Osteocyte (in vitro differentiated cells): ENCODE measurements at regions not wholly inside any gene's neighbourhood (a gene's known extent, or its start where the extent isn't known, plus 50 kb on each side); places are given as distances from the start of the nearest gene placed in this dataset.
"Not testable (repeated sequence)": the region's sequence is repeated elsewhere in the genome, so short reads cannot be mapped to it uniquely, and the experiment has no call there.

Experiments used
- DNase-seq: peaks from one replicate; pipeline ENCODE4 v3.0.0; 2021; ENCODE audit warnings: mixed read lengths; ENCODE audit not compliant: unreplicated experiment; ENCODE audit errors: extremely low spot score
- H3K27ac Mint-ChIP-seq: one replicate; pipeline ENCODE4 v1.8.0; 2021; ENCODE audit warnings: mild to moderate bottlenecking, mixed read lengths; ENCODE audit not compliant: unreplicated experiment
- H3K27me3 Mint-ChIP-seq: one replicate; pipeline ENCODE4 v1.8.0; 2021; ENCODE audit warnings: mixed read lengths; ENCODE audit not compliant: unreplicated experiment
- H3K36me3 Mint-ChIP-seq: one replicate; pipeline ENCODE4 v1.8.0; 2021; ENCODE audit warnings: mixed read lengths; ENCODE audit not compliant: unreplicated experiment
- H3K4me1 Mint-ChIP-seq: one replicate; pipeline ENCODE4 v1.8.0; 2021; ENCODE audit warnings: mixed read lengths; ENCODE audit not compliant: unreplicated experiment
- H3K4me3 Mint-ChIP-seq: one replicate; pipeline ENCODE4 v1.8.0; 2021; ENCODE audit warnings: mild to moderate bottlenecking, moderate library complexity, mixed read lengths; ENCODE audit not compliant: unreplicated experiment
- H3K9me3 Mint-ChIP-seq: one replicate; pipeline ENCODE4 v1.8.0; 2021; ENCODE audit warnings: mixed read lengths; ENCODE audit not compliant: unreplicated experiment
- CTCF ChIP-seq: fragments of 200-600 bp; sonication (generic); IDR thresholded peaks from 2 replicates; pipeline ENCODE4 v1.5.0; 2021; ENCODE audit warnings: antibody characterized with exemption, mild to moderate bottlenecking, moderate library complexity

DNA sequence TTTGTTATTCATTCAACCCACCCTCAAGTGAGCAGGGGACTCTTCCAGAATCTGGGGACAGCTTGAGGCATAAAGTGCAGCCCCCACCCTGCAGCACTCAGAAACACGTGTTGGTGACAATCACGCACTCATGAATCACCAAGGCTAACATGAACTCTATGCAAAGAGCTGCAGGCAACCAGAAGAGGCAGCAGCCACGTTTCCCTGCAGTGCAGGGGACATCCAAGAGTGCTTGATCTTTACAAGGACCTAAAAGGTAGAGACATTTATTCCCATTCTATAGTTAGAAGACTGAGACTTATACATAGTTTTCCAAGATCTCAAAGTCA lies 135.2 kb upstream of the GDF10 start:
- Mint-ChIP-seq H3K36me3 (no peaks in the 10 kb centered on the region), H3K4me3 (no peak overlapping the region), H3K27ac (no peak overlapping the region), H3K9me3 (no peaks in the 10 kb centered on the region), H3K27me3 (no peaks in the 10 kb centered on the region), H3K4me1 (peaks cover 31% of the 10 kb centered on the region)
- no peak for TF ChIP-seq CTCF
- DNase-seq: no peak

DNA sequence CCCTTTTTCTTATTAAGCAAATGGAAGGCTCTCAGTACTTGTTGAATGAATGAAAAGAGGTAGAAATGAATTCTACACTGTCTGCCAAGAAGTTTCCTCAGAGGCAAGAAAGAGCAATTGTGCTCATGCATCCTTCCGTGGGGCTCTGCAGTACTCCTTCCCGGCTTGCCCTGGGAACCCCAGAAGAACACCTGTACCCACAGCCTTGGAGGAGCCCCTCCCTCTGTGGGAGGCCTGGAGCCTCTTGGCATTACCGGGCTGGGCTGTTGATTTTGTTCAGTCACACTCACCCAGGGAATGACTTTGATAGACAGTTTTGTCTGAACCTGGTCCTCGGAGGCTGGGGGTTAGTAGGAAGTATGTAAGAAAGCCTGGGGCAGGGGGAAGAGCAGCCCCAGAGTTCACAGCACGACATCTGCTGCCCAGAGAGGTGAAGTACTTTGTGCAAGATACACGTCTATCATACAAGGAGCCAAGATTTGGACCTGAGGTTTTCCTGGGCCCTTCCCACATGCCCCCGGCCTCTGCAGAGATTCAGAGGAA lies 134.8 kb upstream of the GDF10 start:
- peak overlapping the region; percentile 84 for H3K27ac Mint-ChIP-seq
- H3K4me3 Mint-ChIP-seq: peak overlapping the region; percentile 56
- peaks cover 31% of the 10 kb centered on the region for H3K4me1 Mint-ChIP-seq
- TF ChIP-seq CTCF: no peak
- no peaks in the 10 kb centered on the region for H3K36me3 Mint-ChIP-seq
- no peaks in the 10 kb centered on the region for H3K27me3 Mint-ChIP-seq
- DNase-seq: peak; percentile 66
- H3K9me3 Mint-ChIP-seq: no peaks in the 10 kb centered on the region

GRCh38 chr10:47165711-47166404 lies 134.1 kb upstream of the GDF10 start:
- H3K4me1 Mint-ChIP-seq: peaks cover 31% of the 10 kb centered on the region
- peak; percentile 83 for DNase-seq
- no peaks in the 10 kb centered on the region for H3K9me3 Mint-ChIP-seq
- no peaks in the 10 kb centered on the region for H3K36me3 Mint-ChIP-seq
- no peak for TF ChIP-seq CTCF
- no peaks in the 10 kb centered on the region for H3K27me3 Mint-ChIP-seq
- H3K4me3 Mint-ChIP-seq: peak overlapping the region; percentile 56
- H3K27ac Mint-ChIP-seq: peak overlapping the region; percentile 84

DNA sequence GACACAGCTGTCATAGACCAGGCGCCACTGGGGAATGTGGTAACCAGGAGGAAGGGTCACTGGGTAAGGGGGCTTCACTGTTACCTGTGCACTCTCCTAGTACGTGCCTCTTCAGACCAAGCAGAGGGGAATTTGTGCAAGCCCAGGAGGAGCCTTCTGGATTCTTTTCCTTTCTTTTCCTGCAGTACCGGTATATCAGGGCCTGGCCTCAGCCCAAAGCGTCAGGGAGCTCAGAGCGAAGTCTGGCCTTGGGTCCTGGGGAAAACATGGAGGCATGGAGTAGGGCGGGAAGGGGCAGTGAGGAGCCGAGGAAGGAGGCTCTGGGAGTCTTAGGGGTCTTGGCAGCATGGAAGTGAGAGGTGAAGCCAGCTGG lies 133.6 kb upstream of the GDF10 start:
- peak; percentile 56 for DNase-seq
- no peak overlapping the region for H3K4me3 Mint-ChIP-seq
- no peaks in the 10 kb centered on the region for H3K36me3 Mint-ChIP-seq
- H3K27ac Mint-ChIP-seq: no peak overlapping the region
- H3K27me3 Mint-ChIP-seq: no peaks in the 10 kb centered on the region
- peaks cover 29% of the 10 kb centered on the region for H3K4me1 Mint-ChIP-seq
- H3K9me3 Mint-ChIP-seq: no peaks in the 10 kb centered on the region
- TF ChIP-seq CTCF: no peak

- not testable (repeated sequence) for H3K36me3 Mint-ChIP-seq, H3K27ac Mint-ChIP-seq, H3K9me3 Mint-ChIP-seq, H3K27me3 Mint-ChIP-seq, H3K4me3 Mint-ChIP-seq, DNase-seq
- H3K4me1 Mint-ChIP-seq: peaks cover 29% of the 10 kb centered on the region
Measured at GRCh38 chr10:47166808-47167581, 133.0 kb upstream of the GDF10 start.
